Astrocyte (in vitro differentiated cells and primary cell): ENCODE measurements at regions not wholly inside any gene's neighbourhood (a gene's known extent, or its start where the extent isn't known, plus 50 kb on each side); places are given as distances from the start of the nearest gene placed in this dataset.

Experiments
- EZH2 ChIP-seq: IDR thresholded peaks from 2 replicates; pipeline ENCODE4 v1.6.1; 2012; ENCODE audit warnings: mild to moderate bottlenecking, low read length, inconsistent platforms; ENCODE audit not compliant: insufficient read depth
- TF ChIP-seq, protein P1 (sequence below): IDR thresholded peaks from 2 replicates; pipeline ENCODE4 v1.5.1; 2011; ENCODE audit warnings: low read depth, mild to moderate bottlenecking, inconsistent platforms, low read length, moderate library complexity; ENCODE audit not compliant: insufficient read depth

DNA sequence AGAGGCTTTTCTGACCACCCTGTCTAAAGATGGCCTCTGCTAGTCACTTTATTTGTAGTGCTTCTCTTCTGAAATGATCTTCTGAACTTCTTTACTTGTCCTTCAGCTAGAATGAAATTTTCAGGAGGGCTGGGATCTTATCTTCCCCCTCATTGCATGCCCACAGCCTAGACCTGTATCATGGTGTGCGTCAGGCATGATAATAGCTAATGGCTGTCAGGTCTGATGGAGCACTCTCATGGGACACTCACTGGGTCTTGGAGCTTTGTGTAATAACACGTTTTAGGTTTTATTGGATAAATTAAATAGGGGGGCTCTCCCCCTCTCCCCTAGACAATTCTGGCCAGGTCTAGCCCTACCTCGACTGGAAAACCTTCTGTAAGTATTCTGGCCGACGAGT lies 97.1 kb upstream of the NRXN3 start:
- TF ChIP-seq, protein P1, sequence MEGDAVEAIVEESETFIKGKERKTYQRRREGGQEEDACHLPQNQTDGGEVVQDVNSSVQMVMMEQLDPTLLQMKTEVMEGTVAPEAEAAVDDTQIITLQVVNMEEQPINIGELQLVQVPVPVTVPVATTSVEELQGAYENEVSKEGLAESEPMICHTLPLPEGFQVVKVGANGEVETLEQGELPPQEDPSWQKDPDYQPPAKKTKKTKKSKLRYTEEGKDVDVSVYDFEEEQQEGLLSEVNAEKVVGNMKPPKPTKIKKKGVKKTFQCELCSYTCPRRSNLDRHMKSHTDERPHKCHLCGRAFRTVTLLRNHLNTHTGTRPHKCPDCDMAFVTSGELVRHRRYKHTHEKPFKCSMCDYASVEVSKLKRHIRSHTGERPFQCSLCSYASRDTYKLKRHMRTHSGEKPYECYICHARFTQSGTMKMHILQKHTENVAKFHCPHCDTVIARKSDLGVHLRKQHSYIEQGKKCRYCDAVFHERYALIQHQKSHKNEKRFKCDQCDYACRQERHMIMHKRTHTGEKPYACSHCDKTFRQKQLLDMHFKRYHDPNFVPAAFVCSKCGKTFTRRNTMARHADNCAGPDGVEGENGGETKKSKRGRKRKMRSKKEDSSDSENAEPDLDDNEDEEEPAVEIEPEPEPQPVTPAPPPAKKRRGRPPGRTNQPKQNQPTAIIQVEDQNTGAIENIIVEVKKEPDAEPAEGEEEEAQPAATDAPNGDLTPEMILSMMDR, result no peak
- no peak for TF ChIP-seq EZH2
